MM.1S (cell line): ENCODE measurements at regions not wholly inside any gene's neighbourhood (a gene's known extent, or its start where the extent isn't known, plus 50 kb on each side); places are given as distances from the start of the nearest gene placed in this dataset.

Experiments used
- DNase-seq: peaks from one replicate; pipeline ENCODE4 v3.0.0-alpha.2; 2015
- H2AFZ ChIP-seq: fragments of 300-600 bp; sonication (generic); 2 replicates; pipeline ENCODE4 v1.6.0; 2016; ENCODE audit warnings: antibody characterized with exemption, low read length
- H3F3A ChIP-seq: fragments of 300-600 bp; sonication (generic); 2 replicates; pipeline ENCODE4 v1.6.1; 2016; ENCODE audit warnings: mild to moderate bottlenecking, antibody characterized with exemption, low read length, moderate library complexity, mixed read lengths; ENCODE audit not compliant: insufficient read depth
- H3K27ac ChIP-seq: fragments of 300-600 bp; sonication (generic); 2 replicates; pipeline ENCODE4 v1.5.1; 2016; ENCODE audit warnings: mild to moderate bottlenecking, low read length
- H3K27me3 ChIP-seq: fragments of 300-600 bp; sonication (generic); replicated peaks from 2 replicates; pipeline ENCODE4 v1.6.0; 2016; ENCODE audit warnings: low read length; ENCODE audit not compliant: insufficient read depth
- H3K36me3 ChIP-seq: fragments of 300-600 bp; sonication (generic); replicated peaks from 2 replicates; pipeline ENCODE4 v1.6.1; 2016; ENCODE audit warnings: mild to moderate bottlenecking, low read length, mixed read lengths; ENCODE audit not compliant: insufficient read depth
- H3K4me1 ChIP-seq: fragments of 300-600 bp; sonication (generic); 2 replicates; pipeline ENCODE4 v1.6.1; 2016; ENCODE audit warnings: low read length, mixed read lengths
- H3K4me2 ChIP-seq: fragments of 300-600 bp; sonication (generic); 2 replicates; pipeline ENCODE4 v1.6.0; 2016; ENCODE audit warnings: low read depth, low read length
- H3K4me3 ChIP-seq: fragments of 300-600 bp; sonication (generic); 2 replicates; pipeline ENCODE4 v1.5.1; 2016; ENCODE audit warnings: low read length, mixed read lengths
- H3K79me2 ChIP-seq: fragments of 300-600 bp; sonication (generic); 2 replicates; pipeline ENCODE4 v1.6.1; 2016; ENCODE audit warnings: mixed run types, low read length, mixed read lengths
- H3K9ac ChIP-seq: fragments of 300-600 bp; sonication (generic); 2 replicates; pipeline ENCODE4 v1.6.1; 2016; ENCODE audit warnings: low read length, mixed read lengths
- H3K9me2 ChIP-seq: fragments of 300-600 bp; sonication (generic); replicated peaks from 2 replicates; pipeline ENCODE4 v1.6.1; 2016; ENCODE audit warnings: mild to moderate bottlenecking, low read length, mixed read lengths; ENCODE audit not compliant: insufficient read depth
- H3K9me3 ChIP-seq: fragments of 300-600 bp; sonication (generic); replicated peaks from 2 replicates; pipeline ENCODE4 v1.6.1; 2016; ENCODE audit warnings: mild to moderate bottlenecking, low read length, mixed read lengths; ENCODE audit not compliant: insufficient read depth
- H4K20me1 ChIP-seq: fragments of 300-600 bp; sonication (generic); 2 replicates; pipeline ENCODE4 v1.6.1; 2016; ENCODE audit warnings: mild to moderate bottlenecking, low read length, moderate library complexity, mixed read lengths; ENCODE audit not compliant: insufficient read depth
- CTCF ChIP-seq: fragments of 300-600 bp; sonication (generic); IDR thresholded peaks from 2 replicates; pipeline ENCODE4 v1.5.1; 2016; ENCODE audit warnings: antibody characterized with exemption, low read length, mixed read lengths
- EZH2 ChIP-seq: fragments of 300-600 bp; sonication (generic); optimal IDR thresholded peaks from 2 replicates; pipeline ENCODE3; 2017; ENCODE audit warnings: low read depth, mild to moderate bottlenecking, antibody characterized with exemption, low read length, mixed read lengths
- EZH2phosphoT487 ChIP-seq: fragments of 300-600 bp; sonication (generic); IDR thresholded peaks from 2 replicates; pipeline ENCODE4 v1.6.1; 2018; ENCODE audit warnings: antibody characterized with exemption, low read length

GRCh38 chr6:133587546-133588160, 301.3 kb upstream of the TCF21 start:
- Histone ChIP-seq H3F3A (no peaks in the 10 kb centered on the region), H3K9ac (no peak overlapping the region), H3K36me3 (no peaks in the 10 kb centered on the region), H3K9me3 (no peaks in the 10 kb centered on the region), H3K4me2 (no peak overlapping the region), H3K79me2 (no peaks in the 10 kb centered on the region), H3K27ac (no peak overlapping the region), H3K4me1 (no peaks in the 10 kb centered on the region), H3K4me3 (no peak overlapping the region), H3K27me3 (no peaks in the 10 kb centered on the region), H4K20me1 (no peaks in the 10 kb centered on the region), H2AFZ (no peak overlapping the region), H3K9me2 (no peaks in the 10 kb centered on the region)
- DNase-seq, result no peak
- TF ChIP-seq EZH2phosphoT487, result no peak
- no peak for TF ChIP-seq CTCF
- no peak for TF ChIP-seq EZH2

GRCh38 chr6:133590196-133590595, 298.7 kb upstream of the TCF21 start:
- no peak overlapping the region for H2AFZ ChIP-seq

GRCh38 chr6:133590814-133591213, 298.1 kb upstream of the TCF21 start:
- H3K4me2 ChIP-seq, result no peak overlapping the region
- no peaks in the 10 kb centered on the region for H3K27me3 ChIP-seq
- no peak overlapping the region for H3K9ac ChIP-seq
- DNase-seq, result no peak
- H2AFZ ChIP-seq, result no peak overlapping the region
- TF ChIP-seq EZH2, result no peak
- no peak for TF ChIP-seq CTCF
- TF ChIP-seq EZH2phosphoT487, result no peak
- H3K4me3 ChIP-seq, result no peak overlapping the region
- no peaks in the 10 kb centered on the region for H3K79me2 ChIP-seq
- no peaks in the 10 kb centered on the region for H3K36me3 ChIP-seq
- no peaks in the 10 kb centered on the region for H3K9me3 ChIP-seq
- H3F3A ChIP-seq, result no peaks in the 10 kb centered on the region
- no peaks in the 10 kb centered on the region for H3K4me1 ChIP-seq
- no peaks in the 10 kb centered on the region for H3K9me2 ChIP-seq
- no peaks in the 10 kb centered on the region for H4K20me1 ChIP-seq
- no peak overlapping the region for H3K27ac ChIP-seq

More at GRCh38 chr6:133590196-133590595, 298.7 kb upstream of the TCF21 start:
- H3K79me2 ChIP-seq, result no peaks in the 10 kb centered on the region
- no peaks in the 10 kb centered on the region for H4K20me1 ChIP-seq
- no peak overlapping the region for H3K9ac ChIP-seq
- H3K9me3 ChIP-seq, result no peaks in the 10 kb centered on the region
- DNase-seq, result no peak
- H3K36me3 ChIP-seq, result no peaks in the 10 kb centered on the region
- H3K27me3 ChIP-seq, result no peaks in the 10 kb centered on the region
- no peak overlapping the region for H3K4me3 ChIP-seq
- H3K4me2 ChIP-seq, result no peak overlapping the region
- H3F3A ChIP-seq, result no peaks in the 10 kb centered on the region
- H3K4me1 ChIP-seq, result no peaks in the 10 kb centered on the region
- TF ChIP-seq EZH2 (no peak), EZH2phosphoT487 (no peak), CTCF (no peak)
- no peaks in the 10 kb centered on the region for H3K9me2 ChIP-seq
- no peak overlapping the region for H3K27ac ChIP-seq
